Uterus (tissue), 2 donors: ENCODE measurements at regions not wholly inside any gene's neighbourhood (a gene's known extent, or its start where the extent isn't known, plus 50 kb on each side); places are given as distances from the start of the nearest gene placed in this dataset.

ENCODE experiments used
- CTCF ChIP-seq, 4 experiments: fragments of 200-600 bp in 2 of 4; fragments of 450-650 bp in 2 of 4; sonication (generic) in 2 of 4; IDR thresholded peaks; one replicate each; pipeline ENCODE4 v1.5.1; 2016 to 2019; ENCODE audit warnings: antibody characterized with exemption in 4 of 4, mild to moderate bottlenecking in 2 of 4, moderate library complexity in 1 of 4
- POLR2A ChIP-seq, 2 donors: fragments of 450-650 bp; IDR thresholded peaks; one replicate each; pipeline ENCODE4 v1.6.1; 2016; ENCODE audit warnings: antibody characterized with exemption in 2 of 2, mild to moderate bottlenecking in 1 of 2, moderate library complexity in 1 of 2

- TF ChIP-seq POLR2A (IDR thresholded peaks at IDR 0.05) (no peak), CTCF (IDR thresholded peaks at IDR 0.05) (no peak)
Measured at GRCh38 chrX:82038793-82039192, 836.9 kb downstream of the SH3BGRL start.
